ENCODE measurements at regions not wholly inside any gene's neighbourhood (a gene's known extent, or its start where the extent isn't known, plus 50 kb on each side); places are given as distances from the start of the nearest gene placed in this dataset.

DNA sequence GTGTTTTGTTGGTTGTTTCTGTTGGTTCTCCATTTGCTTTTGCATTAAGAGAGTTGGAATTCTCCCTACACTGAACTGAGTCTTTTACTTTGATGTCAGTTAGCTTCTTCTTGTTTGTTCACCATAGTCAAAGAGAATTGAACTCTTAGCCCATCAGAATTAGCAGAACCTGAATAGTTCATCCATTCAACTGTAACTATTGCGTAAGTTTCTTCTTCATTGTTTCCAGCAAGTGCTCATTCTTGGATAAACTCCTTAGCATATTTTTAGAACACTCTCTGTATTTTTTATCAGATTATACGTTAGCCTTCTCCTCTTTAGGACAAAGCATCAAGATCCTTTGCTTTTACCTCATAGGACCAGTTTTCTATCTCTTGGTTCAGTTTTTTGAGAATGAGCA is 128.4 kb upstream of the RAB11FIP2 start:
- DNase-seq (ENCODE audit: low spot score), result no peak

DNA sequence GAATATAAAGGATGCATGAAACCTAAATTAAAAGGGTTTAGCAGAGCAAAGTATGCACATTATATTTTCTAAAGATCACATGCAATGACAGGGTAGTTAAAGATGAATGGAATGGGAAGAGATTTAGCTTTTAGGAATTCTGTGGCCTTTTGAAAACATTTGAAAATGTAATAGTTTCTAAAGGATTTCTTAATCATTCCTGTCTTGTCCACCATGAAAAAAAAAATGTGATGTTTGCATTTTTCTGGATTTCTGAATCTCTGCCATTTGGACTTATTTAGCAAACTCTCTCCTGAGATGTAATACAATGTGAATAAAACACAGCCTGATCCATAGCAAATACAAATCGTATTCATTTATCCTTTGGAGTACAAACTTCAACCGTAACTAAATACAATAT is 126.6 kb upstream of the RAB11FIP2 start:
- DNase-seq (ENCODE audit: low spot score), result no peak

DNA sequence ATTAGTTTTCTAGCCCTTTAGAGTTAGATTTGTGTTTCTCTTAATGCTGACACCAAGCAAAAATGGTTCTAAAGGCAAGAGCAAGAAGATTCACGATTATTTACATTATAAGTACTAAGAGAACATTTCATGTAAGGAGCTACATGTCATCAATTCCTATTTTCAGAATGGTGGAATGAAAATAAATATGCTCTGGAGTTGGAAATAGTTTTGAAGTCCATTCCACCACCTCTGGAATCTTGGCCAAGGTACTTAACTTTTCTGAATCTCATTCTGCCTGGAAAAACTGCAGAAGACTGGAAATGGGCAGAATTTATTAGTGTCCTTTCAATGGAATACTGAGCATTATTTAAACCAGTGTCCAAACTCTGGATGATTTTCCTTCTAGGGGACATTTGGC is 125.1 kb upstream of the RAB11FIP2 start:
- DNase-seq (ENCODE audit: low spot score), result no peak

DNA sequence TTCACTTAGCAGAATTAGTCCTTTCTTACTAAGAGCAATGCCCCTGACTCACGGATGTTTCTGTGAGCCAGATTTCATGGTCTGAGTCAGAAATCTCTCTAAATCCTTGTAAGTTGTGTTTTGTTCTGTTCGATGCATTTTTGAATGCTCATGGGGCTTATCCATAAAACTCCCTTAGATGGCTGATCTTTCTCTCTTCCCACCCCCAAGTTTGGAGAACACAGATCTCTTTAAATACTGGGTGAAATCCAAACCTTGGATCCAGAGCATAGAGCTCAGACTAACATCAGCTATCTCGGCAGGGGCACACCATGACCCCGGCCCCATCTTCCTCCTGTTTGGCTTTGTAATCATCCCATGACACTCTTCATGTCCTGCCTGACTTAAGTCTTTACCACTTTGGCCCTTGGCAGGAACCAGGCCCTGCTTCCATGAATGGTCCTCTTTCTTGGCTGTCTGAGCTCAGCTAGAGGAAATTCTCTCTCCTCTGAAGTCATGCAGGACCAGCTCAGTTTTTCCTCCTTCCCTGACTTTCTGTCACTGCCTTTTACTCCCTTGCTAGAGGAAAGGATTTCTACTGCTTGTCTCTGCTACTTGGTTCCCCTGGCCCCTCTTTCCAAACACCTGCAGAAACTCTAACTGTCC is 120.4 kb upstream of the RAB11FIP2 start:
- DNase-seq (ENCODE audit: low spot score), result no peak

DNA sequence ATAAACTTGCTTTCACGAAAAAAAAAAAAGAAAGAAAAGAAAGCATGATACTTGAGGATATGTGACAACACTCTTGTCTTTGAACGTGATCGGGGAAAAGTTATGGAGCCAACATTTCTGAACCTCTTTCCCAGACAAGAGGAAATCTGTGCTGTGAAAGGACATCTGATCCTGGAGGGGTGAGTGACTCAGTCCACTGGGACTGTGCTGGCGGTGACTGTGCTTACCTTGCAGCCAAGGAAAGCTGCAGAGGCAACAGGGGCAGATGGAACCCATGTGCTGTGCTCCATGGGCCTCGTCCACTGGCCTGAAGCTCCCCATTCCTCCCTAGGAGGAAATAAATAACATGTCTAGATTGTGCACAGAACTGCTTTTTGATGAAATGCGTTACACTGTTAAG is 116.5 kb upstream of the RAB11FIP2 start:
- no peak for DNase-seq (ENCODE audit: low spot score)

DNA sequence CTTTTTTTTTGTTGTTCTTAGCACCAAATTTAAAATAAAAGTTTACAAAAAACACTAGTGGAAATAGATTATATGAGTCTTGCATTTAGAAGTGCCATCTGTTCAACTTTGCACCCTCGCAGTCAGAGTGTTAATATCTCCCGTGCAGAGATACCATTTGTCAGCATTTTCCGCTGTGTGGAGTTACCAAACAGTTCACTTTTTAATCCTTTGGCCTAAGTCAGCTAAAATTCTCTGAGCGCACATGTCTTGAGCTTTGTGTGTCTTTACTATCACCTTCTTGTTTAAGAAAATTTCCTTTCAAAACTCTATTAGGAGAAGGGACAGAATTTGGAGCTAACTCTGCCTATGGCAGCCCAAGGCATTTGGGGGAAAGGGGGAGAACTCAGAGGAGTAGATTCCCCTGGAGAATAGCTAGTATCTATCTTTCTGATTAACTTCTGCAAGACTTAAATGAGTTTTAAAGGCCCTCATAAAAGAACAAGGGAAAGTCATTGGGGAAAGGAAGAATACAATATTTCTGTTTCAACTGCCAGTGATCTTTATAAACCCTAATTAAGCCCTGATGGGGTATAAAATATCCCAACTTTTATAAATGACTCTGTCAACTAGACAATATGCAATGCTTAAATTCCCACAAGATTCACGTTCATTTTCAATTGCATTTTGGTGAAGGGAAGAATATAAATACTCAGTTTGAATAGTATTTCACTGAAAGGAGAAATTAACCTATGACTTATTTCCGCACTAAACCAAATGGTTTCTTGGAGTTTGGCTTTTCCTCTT is 114.9 kb upstream of the RAB11FIP2 start:
- DNase-seq (ENCODE audit: low spot score), result no peak

DNA sequence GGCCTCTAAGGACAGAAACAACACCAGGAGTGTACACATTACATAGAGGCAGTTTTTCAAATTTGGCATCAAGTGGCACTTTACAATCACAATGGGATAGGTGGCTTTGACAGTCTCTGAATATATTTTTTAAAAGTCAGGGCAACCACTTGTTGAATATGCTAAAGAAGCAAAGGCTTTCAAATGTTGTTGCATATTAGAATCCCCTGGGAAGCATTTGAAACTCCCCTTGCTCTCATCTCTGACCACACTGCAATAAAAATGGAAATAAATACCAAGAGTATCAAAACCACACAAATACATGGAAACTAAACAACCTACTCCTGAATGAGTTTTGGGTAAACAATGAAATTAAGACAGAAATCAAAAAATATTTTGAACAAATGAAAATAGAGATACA is 106.5 kb upstream of the RAB11FIP2 start:
- DNase-seq (ENCODE audit: low spot score), result no peak

DNA sequence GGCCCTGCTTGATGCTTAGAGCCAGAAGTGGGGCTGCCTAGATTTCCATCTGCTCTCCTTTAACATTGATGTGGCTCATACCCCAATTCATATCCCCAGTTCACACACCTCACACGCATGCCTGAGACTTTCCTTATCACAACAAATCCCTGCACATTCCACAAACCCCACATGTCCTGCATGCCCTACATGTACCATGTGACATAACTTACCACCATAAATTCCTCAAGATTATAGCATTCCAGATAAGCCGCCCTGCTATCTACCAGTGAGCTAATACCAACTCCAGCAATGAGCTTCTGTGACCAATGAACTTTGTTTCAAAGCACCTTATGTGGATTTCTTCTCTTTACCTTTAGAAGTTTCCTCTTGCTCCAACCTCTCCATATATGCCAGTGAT is 104.7 kb upstream of the RAB11FIP2 start:
- DNase-seq (ENCODE audit: low spot score), result no peak

DNA sequence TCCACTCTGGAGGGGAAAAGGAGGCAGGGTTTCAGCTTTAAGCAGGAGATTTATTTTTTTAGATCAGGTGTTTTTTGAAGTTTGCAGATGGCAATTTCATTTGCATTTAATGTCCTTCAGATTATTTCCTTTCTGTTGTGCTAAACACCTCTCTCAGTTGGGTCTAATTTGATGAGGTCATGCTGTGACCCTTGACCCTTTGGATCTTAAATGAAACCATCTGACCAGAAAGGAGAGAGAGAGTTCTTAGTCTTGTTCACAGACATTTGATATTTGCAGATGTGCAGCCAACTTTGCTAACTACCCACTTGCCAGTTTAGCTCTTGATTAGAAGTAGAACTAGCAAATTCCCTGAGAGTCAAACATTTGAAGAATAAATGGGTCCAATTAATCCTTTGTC is 101.5 kb upstream of the RAB11FIP2 start:
- no peak for DNase-seq (ENCODE audit: low spot score)

DNA sequence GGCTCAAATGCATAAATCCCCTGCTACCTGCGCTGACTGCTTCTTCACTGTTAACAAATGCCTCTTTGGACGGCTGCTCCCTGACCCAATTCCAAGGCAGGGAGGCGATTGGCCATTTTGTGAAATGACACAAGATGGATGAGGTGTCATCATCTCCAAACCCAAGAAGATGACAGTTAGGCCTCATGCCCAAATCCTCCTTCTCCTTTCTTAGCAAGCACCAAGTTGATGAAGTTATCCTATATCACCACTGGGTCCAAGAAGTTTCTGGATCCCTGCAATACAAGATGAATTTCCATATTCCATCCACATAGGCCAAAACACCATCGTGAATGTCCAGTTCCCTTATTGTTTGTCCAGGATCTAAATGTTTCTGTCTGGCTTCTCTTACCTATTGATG is 98.5 kb upstream of the RAB11FIP2 start:
- no peak for DNase-seq (ENCODE audit: low spot score)

DNA sequence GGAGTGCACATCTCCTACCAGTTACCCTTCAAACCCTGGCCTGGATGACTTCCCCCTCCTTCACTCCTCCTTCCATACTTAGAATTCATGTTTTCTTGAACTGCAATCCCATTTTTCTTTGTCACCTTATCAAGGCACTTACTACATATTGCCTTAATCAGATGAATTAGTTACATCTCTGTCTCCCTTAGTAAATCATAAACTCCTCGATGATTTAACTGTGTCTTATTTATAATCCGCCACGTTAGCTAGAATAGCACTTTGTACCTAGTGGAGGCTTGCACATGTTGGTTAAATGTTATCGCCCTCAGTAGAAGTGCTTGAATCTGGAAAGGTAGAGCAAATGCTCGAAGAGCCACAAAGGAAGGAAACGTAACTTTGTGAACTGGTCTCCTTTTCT is 94.7 kb upstream of the RAB11FIP2 start:
- DNase-seq (ENCODE audit: low spot score), result no peak

DNA sequence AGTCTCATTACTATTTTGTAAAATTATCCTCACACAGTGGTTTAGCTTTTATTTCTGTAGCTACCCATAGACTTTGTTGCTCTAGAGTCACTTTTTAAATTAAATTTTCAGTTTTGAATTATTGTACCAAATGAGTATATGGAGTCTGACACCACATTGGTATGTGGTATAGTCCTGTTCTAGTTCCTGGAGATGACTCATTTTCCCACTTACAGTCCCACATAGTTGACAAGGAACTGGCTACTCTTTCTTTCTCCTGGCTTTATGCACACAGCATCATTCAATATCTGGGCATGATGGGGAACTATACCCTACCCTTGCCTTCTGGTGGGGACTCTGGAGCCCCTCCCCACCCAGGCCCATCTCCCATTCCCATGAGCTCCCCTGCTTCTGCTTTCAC is 92.6 kb upstream of the RAB11FIP2 start:
- no peak for DNase-seq (ENCODE audit: low spot score)

DNA sequence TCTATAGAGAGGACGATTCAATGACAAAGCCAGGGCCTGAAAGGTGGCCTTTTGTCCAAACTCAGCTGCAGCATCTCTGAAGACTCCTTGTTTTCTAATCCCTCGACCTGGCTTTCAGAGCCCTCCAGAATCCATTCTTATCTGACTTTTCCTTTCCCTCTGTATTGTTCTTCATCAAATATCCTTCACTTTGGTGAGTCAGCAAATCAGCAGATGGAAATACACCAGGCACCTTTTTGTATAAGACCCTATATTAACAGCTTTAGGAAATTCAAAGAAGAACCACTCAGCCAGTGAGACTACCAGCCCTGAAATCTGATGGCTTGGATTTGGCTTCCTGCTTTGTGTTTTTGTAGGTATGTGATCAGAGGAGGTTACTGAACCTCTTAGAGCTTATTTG is 81.9 kb upstream of the RAB11FIP2 start:
- no peak for DNase-seq (ENCODE audit: low spot score)

DNA sequence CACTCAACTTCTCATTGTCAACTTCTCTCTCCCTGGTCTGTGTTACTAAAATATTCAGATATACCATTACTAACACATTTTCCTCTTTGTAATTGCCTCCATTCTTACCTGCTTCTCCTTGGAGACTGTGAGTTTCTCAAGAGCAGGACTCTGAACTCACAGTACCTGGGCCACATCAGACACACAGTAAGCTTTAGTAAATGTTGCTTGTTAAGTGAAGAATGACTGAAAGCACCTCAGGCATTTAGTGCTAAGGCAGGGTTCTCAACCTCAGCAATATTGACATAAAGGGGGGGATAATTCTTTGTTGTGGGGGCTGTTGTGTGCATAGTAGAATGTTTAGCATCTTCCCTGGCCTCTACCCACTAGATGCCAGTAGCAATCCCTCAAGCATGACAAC is 72.0 kb upstream of the RAB11FIP2 start:
- DNase-seq (ENCODE audit: low spot score), result no peak

DNA sequence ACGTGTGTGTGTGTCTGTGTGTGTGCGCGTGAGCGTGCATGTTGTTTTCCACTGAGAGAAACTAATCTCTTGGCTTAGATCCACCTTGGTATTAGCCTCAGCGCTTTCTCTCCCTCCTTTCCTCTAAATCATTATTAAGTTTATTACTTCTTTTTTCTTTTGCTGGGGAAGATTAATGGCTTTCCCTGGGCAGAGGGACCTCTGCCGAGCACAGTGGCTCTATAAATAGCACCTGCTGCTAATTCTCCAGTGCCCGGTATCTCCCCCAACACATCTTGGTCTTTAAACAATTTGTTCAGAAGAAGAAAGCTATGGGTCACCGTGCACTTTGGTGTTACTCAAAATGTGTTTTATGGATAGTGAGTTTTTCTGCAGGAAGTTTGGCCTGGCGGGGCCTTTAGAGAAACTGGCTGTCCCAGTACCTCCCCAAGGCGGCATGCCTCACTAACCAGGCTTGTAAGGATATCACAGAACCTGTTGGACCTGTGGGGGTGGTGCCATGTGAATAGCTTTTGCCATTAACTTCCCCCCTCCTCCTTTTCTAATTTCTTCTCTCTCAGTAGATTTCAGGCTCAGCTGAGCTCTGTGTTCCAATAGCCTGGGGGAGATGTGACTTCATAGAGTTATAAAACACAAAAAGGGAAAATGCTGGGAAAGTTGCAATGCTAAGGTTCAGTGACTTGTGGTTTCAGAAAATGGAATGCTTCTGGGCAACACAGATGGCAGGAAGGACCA is 70.1 kb upstream of the RAB11FIP2 start:
- no peak for DNase-seq (ENCODE audit: low spot score)

DNA sequence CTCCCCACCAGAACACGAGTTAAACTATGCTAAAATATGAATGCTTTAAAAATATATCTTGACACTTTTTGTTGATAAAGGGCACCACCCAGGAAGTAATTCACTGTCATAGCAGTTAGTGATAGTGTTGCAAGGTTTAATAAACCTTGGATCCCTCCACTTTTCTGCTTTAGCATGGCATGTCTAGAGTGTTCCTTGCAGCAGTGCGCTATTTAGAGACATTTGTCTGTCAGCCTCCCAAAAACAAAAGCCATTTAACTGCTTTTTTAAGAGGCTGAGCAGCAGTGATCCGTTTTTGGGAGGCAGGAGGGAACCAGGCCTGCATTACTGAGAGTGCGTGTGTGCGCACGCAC is 69.6 kb upstream of the RAB11FIP2 start:
- DNase-seq (ENCODE audit: low spot score), result no peak

DNA sequence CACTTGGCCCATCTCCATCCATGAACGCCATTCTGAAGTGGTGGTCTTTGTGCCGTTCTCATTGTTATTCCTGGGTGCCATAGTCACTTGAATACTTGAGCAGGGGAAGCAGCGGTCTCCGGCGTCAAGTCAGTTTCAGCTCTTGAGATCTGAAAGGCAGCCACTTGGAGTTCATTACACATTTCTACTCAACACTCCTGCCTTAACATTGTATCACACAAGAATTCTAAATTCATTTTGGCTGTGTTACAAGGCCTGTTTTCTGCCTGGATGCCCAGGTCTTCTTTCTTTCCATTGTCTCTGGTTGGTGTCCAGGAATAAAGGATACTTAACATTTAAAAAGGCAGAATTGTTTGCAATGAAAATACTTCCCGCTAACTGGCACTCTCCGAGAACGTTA is 69.0 kb upstream of the RAB11FIP2 start:
- DNase-seq (ENCODE audit: low spot score), result no peak

DNA sequence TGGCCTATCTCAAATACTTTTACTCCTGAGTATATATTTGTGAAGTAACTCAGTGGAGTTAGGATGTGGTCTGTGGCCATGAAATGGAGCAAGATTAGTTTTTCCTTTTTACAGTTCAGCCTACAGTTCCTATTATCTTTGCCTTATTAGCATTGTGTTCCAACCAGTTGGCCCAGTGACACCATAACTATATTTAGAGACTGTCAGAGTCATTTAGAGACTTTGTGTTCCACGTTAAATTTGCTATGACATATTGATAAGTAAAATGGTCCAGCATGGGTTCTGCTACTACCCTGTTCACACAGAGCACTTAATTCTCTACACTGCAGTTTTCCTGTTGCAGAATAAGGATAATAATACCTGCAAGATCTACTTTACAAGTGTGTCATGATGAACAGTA is 68.3 kb upstream of the RAB11FIP2 start:
- DNase-seq (ENCODE audit: low spot score), result no peak

DNA sequence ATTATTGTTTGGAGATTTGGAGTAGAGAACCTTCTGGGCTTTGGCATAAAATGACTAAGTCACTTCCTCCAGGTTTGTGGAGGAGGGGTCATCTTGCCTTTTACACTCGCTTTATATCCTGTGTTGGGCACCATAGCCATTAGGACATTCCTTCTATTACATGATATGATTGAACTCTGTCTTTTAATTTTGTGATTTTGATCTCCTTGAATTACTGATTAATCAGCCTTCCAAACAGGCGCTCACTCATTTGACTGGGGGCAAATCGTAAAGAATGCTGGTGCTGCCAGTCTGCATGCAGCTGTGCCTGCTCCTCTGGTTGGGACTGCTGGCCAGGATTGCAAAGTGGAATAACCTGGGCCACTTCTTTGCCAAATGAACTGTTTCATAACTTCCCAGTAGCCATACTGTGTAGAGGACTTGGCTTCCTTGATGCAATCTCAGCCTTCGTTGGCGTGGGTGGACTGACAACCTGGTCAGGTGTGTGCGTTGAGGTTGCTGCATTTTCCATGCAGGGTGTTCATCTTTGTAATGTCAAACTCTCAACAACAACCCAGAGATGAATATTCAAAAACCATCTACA is 65.9 kb upstream of the RAB11FIP2 start:
- DNase-seq (ENCODE audit: low spot score), result no peak

DNA sequence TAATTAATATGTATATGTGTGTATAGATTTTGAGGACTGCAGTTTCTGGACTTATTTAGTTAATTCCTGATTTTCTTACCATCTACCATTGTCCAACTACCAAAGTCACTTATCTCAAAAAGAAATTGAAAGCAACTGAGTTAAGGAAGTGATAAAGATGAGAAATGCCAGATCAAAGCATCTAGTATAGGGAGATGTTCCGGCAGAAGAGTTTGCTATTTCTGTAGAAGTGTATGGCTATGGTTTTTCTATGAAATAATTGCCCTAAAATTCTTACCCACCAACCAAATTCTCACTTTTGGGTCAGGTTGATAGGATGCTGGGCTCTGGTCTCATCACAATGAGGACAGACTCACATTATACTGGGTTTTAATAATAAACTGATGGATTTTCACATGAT is 64.0 kb upstream of the RAB11FIP2 start:
- no peak for DNase-seq (ENCODE audit: low spot score)

DNA sequence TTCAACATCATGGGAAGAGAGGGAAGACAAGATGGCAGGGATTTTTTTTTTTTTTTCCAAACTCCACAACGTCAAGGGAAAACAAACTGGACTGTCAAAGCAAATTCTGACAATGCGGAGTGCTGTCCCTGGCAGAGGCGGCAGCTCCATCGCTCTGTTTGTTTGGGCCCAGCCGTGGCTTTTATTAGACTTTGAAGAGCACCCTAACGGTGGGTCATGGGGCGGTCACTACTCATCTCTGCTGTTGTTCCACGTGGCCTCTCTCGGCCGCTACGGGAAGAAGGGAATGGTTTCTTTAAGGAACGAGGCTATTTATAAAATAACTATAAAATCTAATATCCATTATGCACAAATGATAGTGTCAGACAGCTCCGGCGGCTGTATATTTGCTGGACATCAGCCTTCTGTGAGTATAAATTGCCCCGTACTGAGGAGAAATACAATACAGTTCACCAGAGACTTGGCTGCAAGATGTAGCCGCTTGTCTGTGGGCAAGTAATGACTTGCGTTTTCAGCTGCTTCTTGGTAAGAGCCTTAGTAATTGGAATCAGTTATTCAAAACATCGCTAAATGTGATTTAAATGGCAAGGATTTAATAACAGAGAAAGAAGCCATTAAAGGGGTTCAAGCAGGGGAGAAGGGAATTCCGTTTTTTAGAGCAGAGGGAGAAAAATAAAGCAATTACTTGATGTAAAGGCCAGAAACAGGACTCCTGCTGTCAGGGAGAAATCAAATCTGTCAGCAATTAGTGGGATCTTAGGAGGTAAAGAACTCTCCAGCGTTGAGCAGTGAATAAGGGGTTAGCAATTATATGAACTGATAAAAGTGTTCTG is 61.7 kb upstream of the RAB11FIP2 start:
- DNase-seq (ENCODE audit: low spot score), result no peak

DNA sequence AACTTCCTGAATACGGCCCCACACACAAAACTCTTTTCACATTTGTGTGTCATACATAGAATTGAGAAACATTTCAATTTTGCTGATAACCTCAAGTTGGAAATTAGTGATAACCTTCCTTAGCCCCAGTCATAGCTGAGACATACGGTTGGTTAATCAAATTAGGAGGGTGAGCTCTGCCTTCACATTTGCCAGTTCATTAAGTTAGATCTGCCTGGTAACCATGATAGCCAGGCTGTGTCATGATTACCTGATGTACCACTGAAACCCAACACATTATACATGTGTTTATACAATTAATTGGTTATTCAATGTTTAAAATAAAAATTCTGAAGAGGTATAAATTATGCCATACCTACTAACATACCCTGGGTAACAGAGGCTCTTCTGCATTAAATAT is 60.8 kb upstream of the RAB11FIP2 start:
- DNase-seq (ENCODE audit: low spot score), result no peak

Measured in left forelimb (tissue), 1 donor.